CD1c-positive myeloid dendritic cell (primary cell): ENCODE measurements at regions not wholly inside any gene's neighbourhood (a gene's known extent, or its start where the extent isn't known, plus 50 kb on each side); places are given as distances from the start of the nearest gene placed in this dataset.

Experiments
- DNase-seq: peaks from one replicate; pipeline ENCODE4 v3.0.0-alpha.2; 2016; ENCODE audit errors: extremely low spot score

GRCh38 chr13:107205318-107206104, 637.6 kb upstream of the ARGLU1 start:
- peak; percentile 58 for DNase-seq

- DNase-seq, result no peak
Measured at GRCh38 chr13:107203146-107203847, 635.4 kb upstream of the ARGLU1 start.

- no peak for DNase-seq
Measured at GRCh38 chr13:107202371-107203023, 634.6 kb upstream of the ARGLU1 start.

DNA sequence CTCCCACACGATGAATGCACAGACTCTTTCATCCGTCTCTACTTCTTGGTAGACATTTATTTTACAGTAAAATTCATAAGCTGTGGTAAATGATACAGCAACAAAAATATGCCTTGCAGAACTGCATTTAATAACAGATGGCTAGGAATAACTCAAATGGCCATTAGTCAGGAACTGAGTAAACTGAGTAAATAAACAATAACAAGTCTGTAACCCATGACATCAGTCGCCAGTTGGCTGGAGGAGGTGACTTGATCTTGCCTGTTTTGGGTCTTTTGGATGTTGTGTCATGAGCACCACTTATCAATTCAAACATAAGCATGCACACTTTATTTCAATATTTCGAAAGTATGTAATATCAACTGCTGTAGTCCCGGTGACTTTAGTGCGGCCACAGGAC, 632.6 kb upstream of the ARGLU1 start:
- no peak for DNase-seq

GRCh38 chr13:107192289-107192688, 624.4 kb upstream of the ARGLU1 start:
- no peak for DNase-seq

DNA sequence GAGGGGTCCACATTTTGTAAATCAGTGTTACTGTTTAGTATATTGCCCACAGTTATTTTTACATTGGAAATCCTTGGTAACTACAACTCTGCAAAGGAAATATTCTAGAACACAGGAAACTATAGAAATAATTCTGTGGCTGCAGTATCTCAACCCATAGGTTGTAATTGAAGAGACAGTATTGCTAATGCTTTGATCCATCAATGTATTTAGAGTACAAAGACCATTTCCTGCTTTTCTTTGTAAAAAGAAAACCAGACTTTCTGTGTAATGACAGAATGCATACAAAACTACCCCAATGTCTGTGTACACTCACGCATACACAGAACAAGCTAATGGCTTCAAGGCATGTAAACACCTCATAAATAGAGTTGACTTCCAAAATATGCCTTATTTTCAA, 622.1 kb upstream of the ARGLU1 start:
- no peak for DNase-seq

GRCh38 chr13:107185889-107186288, 618.0 kb upstream of the ARGLU1 start:
- no peak for DNase-seq

DNA sequence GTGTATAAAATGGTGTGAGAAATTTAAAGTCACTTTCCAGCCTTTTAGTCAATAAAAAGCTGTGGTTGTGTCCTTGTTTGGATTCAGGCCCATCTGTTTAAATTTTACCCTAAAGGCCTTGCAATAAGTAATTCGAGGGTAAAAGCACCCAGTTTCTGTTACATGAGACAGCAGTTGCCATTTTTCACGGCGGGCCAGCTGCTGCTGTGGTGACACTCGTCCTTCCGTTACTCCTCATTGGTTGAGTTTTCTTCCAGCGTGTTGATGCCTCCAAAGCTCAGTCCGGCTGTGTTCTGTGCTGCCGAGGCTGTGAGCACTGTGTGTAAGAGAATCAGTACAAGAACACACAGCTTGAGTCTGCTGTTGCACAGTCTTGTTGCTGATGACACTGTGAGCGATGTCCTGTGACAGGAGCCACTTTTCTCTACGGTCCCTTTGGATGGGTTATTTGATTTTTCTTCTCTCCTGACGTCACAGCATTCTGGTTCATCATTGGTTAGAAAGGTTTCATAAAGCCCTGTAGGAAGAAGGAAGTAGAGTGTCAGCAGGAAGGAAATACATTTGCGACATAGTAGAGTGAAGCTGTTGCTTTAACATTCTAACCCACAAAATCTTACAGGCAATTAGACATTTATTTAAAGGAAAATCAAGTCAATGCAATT, 602.5 kb upstream of the ARGLU1 start:
- DNase-seq, result no peak

- DNase-seq, result no peak
Measured at GRCh38 chr13:107157271-107157670, 589.3 kb upstream of the ARGLU1 start.

- no peak for DNase-seq
Measured at GRCh38 chr13:107144432-107144831, 576.5 kb upstream of the ARGLU1 start.

DNA sequence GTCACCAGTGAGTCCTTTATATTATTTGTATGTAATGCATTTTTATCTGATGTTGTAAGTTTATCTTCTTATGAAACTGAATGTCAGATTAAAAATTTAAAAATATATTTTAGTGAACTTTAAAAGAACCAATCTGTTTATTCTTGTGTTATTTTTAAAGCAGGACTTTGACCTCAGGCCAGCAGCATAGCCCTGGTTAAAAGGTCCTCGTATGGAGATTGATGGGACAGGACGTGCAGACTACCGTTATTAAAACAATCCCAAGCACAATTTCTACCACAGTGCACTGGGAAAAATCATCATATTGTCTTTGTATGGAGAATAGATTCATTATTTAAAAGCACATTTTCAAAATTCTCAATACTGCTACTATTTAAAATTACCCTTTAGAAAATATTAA, 573.8 kb upstream of the ARGLU1 start:
- no peak for DNase-seq

GRCh38 chr13:107139006-107139405, 571.1 kb upstream of the ARGLU1 start:
- no peak for DNase-seq

- DNase-seq, result no peak
Measured at GRCh38 chr13:107138486-107138885, 570.5 kb upstream of the ARGLU1 start.

- no peak for DNase-seq
Measured at GRCh38 chr13:107133950-107134349, 566.0 kb upstream of the ARGLU1 start.

GRCh38 chr13:107130566-107130965, 562.6 kb upstream of the ARGLU1 start:
- DNase-seq, result no peak

GRCh38 chr13:107124730-107125129, 556.8 kb upstream of the ARGLU1 start:
- no peak for DNase-seq

DNA sequence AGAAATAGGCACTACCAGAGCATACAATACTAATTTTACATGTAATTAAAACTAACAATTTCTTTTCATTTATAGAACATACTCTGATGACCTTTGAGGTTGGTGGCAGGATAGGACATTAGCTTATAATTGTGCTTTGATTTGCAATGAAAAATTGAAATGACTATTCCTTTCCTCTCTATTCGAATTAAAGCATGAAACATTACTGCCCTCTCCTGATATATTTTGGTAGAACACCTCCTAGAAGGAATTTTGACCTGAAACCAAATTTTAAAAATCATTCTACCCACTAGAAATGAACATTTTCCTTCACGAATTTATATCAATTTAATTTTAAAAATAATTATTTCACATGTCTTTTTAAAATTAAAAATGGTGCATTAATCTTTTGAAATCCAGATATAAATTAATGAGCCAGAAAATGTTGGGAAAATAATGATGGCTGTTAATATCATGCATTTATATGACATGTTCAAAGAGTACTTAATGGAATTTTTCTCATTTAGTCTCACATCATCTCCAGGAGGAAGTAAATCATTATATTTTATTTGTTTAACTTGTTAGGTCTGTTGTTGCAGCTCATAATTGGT, 556.3 kb upstream of the ARGLU1 start:
- no peak for DNase-seq

DNA sequence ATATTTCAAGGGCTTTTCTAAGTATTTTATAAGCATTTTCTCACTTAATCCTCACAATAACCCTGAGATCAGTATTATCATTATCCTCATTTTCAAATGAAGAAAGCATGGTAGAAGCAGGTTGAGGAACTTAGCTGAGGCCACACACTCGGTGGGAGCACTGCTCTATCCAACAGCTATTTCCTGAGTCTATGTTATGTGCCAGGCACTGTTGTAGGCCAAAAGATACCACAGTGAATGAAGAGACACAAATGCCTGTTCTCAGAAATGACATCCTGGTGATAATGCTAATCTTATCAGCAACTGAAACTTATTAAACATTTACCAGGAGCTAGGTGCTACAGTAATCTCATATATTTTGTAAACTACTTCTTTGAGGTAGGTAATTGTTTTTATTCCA, 553.9 kb upstream of the ARGLU1 start:
- no peak for DNase-seq

- no peak for DNase-seq
Measured at GRCh38 chr13:107119989-107120881, 552.3 kb upstream of the ARGLU1 start.

GRCh38 chr13:107118506-107118905, 550.6 kb upstream of the ARGLU1 start:
- DNase-seq, result no peak
